ENCODE measurements at regions not wholly inside any gene's neighbourhood (a gene's known extent, or its start where the extent isn't known, plus 50 kb on each side); places are given as distances from the start of the nearest gene placed in this dataset.

GRCh38 chr14:76936483-76936882 is 92.0 kb downstream of the IRF2BPL start:
- TF ChIP-seq, protein P1, sequence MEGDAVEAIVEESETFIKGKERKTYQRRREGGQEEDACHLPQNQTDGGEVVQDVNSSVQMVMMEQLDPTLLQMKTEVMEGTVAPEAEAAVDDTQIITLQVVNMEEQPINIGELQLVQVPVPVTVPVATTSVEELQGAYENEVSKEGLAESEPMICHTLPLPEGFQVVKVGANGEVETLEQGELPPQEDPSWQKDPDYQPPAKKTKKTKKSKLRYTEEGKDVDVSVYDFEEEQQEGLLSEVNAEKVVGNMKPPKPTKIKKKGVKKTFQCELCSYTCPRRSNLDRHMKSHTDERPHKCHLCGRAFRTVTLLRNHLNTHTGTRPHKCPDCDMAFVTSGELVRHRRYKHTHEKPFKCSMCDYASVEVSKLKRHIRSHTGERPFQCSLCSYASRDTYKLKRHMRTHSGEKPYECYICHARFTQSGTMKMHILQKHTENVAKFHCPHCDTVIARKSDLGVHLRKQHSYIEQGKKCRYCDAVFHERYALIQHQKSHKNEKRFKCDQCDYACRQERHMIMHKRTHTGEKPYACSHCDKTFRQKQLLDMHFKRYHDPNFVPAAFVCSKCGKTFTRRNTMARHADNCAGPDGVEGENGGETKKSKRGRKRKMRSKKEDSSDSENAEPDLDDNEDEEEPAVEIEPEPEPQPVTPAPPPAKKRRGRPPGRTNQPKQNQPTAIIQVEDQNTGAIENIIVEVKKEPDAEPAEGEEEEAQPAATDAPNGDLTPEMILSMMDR (IDR thresholded peaks at IDR 0.05): no peak
- no peak for TF ChIP-seq EZH2phosphoT487 (IDR thresholded peaks at IDR 0.05; ENCODE audit: borderline replicate concordance, low read depth)
- TF ChIP-seq GATA2 (CRISPR knock-in tag; IDR thresholded peaks at IDR 0.05): no peak
- TF ChIP-seq JUND (IDR thresholded peaks at IDR 0.05): no peak
- no peak for TF ChIP-seq NRF1 (IDR thresholded peaks at IDR 0.05; ENCODE audit: low read depth, low read length)
- TF ChIP-seq MAX (IDR thresholded peaks at IDR 0.05; ENCODE audit: low read depth): no peak
- TF ChIP-seq SIN3A (IDR thresholded peaks at IDR 0.05; ENCODE audit: borderline replicate concordance, low read depth, low read length): no peak
- TF ChIP-seq POLR2AphosphoS5 (IDR thresholded peaks at IDR 0.05; ENCODE audit: low read depth, low read length): no peak
- TF ChIP-seq, protein P2, sequence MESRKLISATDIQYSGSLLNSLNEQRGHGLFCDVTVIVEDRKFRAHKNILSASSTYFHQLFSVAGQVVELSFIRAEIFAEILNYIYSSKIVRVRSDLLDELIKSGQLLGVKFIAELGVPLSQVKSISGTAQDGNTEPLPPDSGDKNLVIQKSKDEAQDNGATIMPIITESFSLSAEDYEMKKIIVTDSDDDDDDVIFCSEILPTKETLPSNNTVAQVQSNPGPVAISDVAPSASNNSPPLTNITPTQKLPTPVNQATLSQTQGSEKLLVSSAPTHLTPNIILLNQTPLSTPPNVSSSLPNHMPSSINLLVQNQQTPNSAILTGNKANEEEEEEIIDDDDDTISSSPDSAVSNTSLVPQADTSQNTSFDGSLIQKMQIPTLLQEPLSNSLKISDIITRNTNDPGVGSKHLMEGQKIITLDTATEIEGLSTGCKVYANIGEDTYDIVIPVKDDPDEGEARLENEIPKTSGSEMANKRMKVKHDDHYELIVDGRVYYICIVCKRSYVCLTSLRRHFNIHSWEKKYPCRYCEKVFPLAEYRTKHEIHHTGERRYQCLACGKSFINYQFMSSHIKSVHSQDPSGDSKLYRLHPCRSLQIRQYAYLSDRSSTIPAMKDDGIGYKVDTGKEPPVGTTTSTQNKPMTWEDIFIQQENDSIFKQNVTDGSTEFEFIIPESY (IDR thresholded peaks at IDR 0.05; ENCODE audit: borderline replicate concordance, low read depth): no peak
- TF ChIP-seq YY1 (IDR thresholded peaks at IDR 0.05; ENCODE audit: low read depth): no peak
- no peak for TF ChIP-seq RFX5 (IDR thresholded peaks at IDR 0.05; ENCODE audit: low read length)
- no peak for TF ChIP-seq GABPA (IDR thresholded peaks at IDR 0.05; ENCODE audit: low read depth)
- TF ChIP-seq TAF1 (IDR thresholded peaks at IDR 0.05; ENCODE audit: borderline replicate concordance, low read depth, low read length): no peak
- TF ChIP-seq FOXM1 (IDR thresholded peaks at IDR 0.05; ENCODE audit: low read depth): no peak
